ENCODE measurements at regions not wholly inside any gene's neighbourhood (a gene's known extent, or its start where the extent isn't known, plus 50 kb on each side); places are given as distances from the start of the nearest gene placed in this dataset.

- ChIA-PET POLR2A (no interaction called here), CTCF (no interaction called here)
- no peaks in the 10 kb centered on the region for H3K79me2 ChIP-seq (ENCODE audit: control insufficient read depth, insufficient read depth, low read length)
- H3K27ac ChIP-seq (ENCODE audit: low read length in 2 of 2): no peak overlapping the region
- no peaks in the 10 kb centered on the region for H3K4me1 Mint-ChIP-seq
- no peak overlapping the region for H3K27ac Mint-ChIP-seq
- DNase-seq: no peak
- peaks cover 1 to 15% (median 10%) of the 10 kb centered on the region in 3 donors for H3K9me3 ChIP-seq (ENCODE audit: control extremely low read depth in 1 of 3, control insufficient read depth in 2 of 3, insufficient read depth in 1 of 3, low read length in 2 of 3)
- no peaks in the 10 kb centered on the region for H3K36me3 ChIP-seq (replicated peaks in 1 of 2; ENCODE audit: control extremely low read depth in 1 of 2, control insufficient read depth in 1 of 2, extremely low read depth in 1 of 2, insufficient read depth in 2 of 2, low read length in 1 of 2)
- H2AFZ ChIP-seq (ENCODE audit: insufficient read depth, low read depth, low read length, poor library complexity, severe bottlenecking): no peak overlapping the region
- no peaks in the 10 kb centered on the region for H3K27me3 Mint-ChIP-seq
- H3K4me2 ChIP-seq (replicated peaks; ENCODE audit: low read depth, low read length, poor library complexity, severe bottlenecking): no peak overlapping the region
- no peak overlapping the region for H3K4me3 Mint-ChIP-seq
- WGBS (ENCODE audit: insufficient coverage): no CpG with 5 or more reads among the region's 2 CpGs
- no peak for ATAC-seq (ENCODE audit: low read depth)
- no peaks in the 10 kb centered on the region for H3K4me1 ChIP-seq (ENCODE audit: control insufficient read depth in 2 of 2, insufficient read depth in 2 of 2, low read length in 2 of 2)
- no peak overlapping the region for H3K9ac ChIP-seq (ENCODE audit: low read length)
- H3K9me3 Mint-ChIP-seq (ENCODE audit: insufficient read depth): peaks cover 3% of the 10 kb centered on the region
- TF ChIP-seq EZH2 (IDR thresholded peaks at IDR 0.05; ENCODE audit: borderline replicate concordance, insufficient read depth, low read depth, low read length, poor library complexity, severe bottlenecking) (no peak), CTCF (IDR thresholded peaks at IDR 0.05) (no peak)
- no peaks in the 10 kb centered on the region for H4K20me1 ChIP-seq (ENCODE audit: control insufficient read depth, insufficient read depth, low read length, poor library complexity, severe bottlenecking)
- intact Hi-C loops (cut with micrococcal nuclease): no loop called here
- no peaks in the 10 kb centered on the region for H3K27me3 ChIP-seq (replicated peaks in 1 of 4; ENCODE audit: control extremely low read depth in 1 of 4, control insufficient read depth in 3 of 4, insufficient read depth in 4 of 4, low read length in 3 of 4)
- no peak overlapping the region for H3K4me3 ChIP-seq (ENCODE audit: control extremely low read depth in 1 of 5, extremely low read depth in 1 of 5, insufficient read depth in 1 of 5, low read depth in 2 of 5, low read length in 4 of 5)
Observed at GRCh38 chr2:189336276-189336975, 104.8 kb upstream of the WDR75 start.

- Histone ChIP-seq H4K20me1 (ENCODE audit: control insufficient read depth, insufficient read depth, low read length, poor library complexity, severe bottlenecking) (no peaks in the 10 kb centered on the region), H3K27ac (ENCODE audit: low read length in 2 of 2) (no peak overlapping the region), H3K9me3 (ENCODE audit: control extremely low read depth in 1 of 3, control insufficient read depth in 2 of 3, insufficient read depth in 1 of 3, low read length in 2 of 3) (peaks cover 0 to 15% (median 10%) of the 10 kb centered on the region in 3 donors), H3K36me3 (replicated peaks in 1 of 2; ENCODE audit: control extremely low read depth in 1 of 2, control insufficient read depth in 1 of 2, extremely low read depth in 1 of 2, insufficient read depth in 2 of 2, low read length in 1 of 2) (no peaks in the 10 kb centered on the region), H3K4me3 (ENCODE audit: control extremely low read depth in 1 of 5, extremely low read depth in 1 of 5, insufficient read depth in 1 of 5, low read depth in 2 of 5, low read length in 4 of 5) (no peak overlapping the region), H3K4me2 (replicated peaks; ENCODE audit: low read depth, low read length, poor library complexity, severe bottlenecking) (no peak overlapping the region), H3K4me1 (ENCODE audit: control insufficient read depth in 2 of 2, insufficient read depth in 2 of 2, low read length in 2 of 2) (no peaks in the 10 kb centered on the region), H3K79me2 (ENCODE audit: control insufficient read depth, insufficient read depth, low read length) (no peaks in the 10 kb centered on the region), H3K9ac (ENCODE audit: low read length) (no peak overlapping the region), H3K27me3 (replicated peaks in 1 of 4; ENCODE audit: control extremely low read depth in 1 of 4, control insufficient read depth in 3 of 4, insufficient read depth in 4 of 4, low read length in 3 of 4) (no peaks in the 10 kb centered on the region), H2AFZ (ENCODE audit: insufficient read depth, low read depth, low read length, poor library complexity, severe bottlenecking) (no peak overlapping the region)
- Mint-ChIP-seq H3K4me1 (no peaks in the 10 kb centered on the region), H3K27me3 (no peaks in the 10 kb centered on the region), H3K4me3 (no peak overlapping the region), H3K9me3 (ENCODE audit: insufficient read depth) (peaks cover 3% of the 10 kb centered on the region), H3K27ac (no peak overlapping the region)
- WGBS (ENCODE audit: insufficient coverage): no CpG with 5 or more reads among the region's 1 CpG
- ChIA-PET CTCF (no interaction called here), POLR2A (no interaction called here)
- no peak for ATAC-seq (ENCODE audit: low read depth)
- TF ChIP-seq EZH2 (IDR thresholded peaks at IDR 0.05; ENCODE audit: borderline replicate concordance, insufficient read depth, low read depth, low read length, poor library complexity, severe bottlenecking): no peak
- TF ChIP-seq CTCF (IDR thresholded peaks at IDR 0.05): no peak
- DNase-seq: no peak
- intact Hi-C loops (cut with micrococcal nuclease): no loop called here
Observed at GRCh38 chr2:189337656-189338055, 103.6 kb upstream of the WDR75 start.
